ES-I3 (cell line): ENCODE measurements at regions not wholly inside any gene's neighbourhood (a gene's known extent, or its start where the extent isn't known, plus 50 kb on each side); places are given as distances from the start of the nearest gene placed in this dataset.

ENCODE experiments used
- H3K36me3 ChIP-seq: 2 replicates; pipeline ENCODE4 v1.6.1; 2013; ENCODE audit warnings: mild to moderate bottlenecking, low read length, control low read depth, moderate library complexity; ENCODE audit not compliant: insufficient read depth
- H3K4me1 ChIP-seq: 2 replicates; pipeline ENCODE4 v1.6.1; 2013; ENCODE audit warnings: mild to moderate bottlenecking, control low read depth, low read length; ENCODE audit not compliant: insufficient read depth
- H3K9ac ChIP-seq: 2 replicates; pipeline ENCODE4 v1.6.1; 2013; ENCODE audit warnings: low read depth, mild to moderate bottlenecking, low read length, moderate library complexity
- H3K9me3 ChIP-seq: 2 replicates; pipeline ENCODE4 v1.6.1; 2013; ENCODE audit warnings: mild to moderate bottlenecking, low read length, moderate library complexity; ENCODE audit not compliant: control insufficient read depth, insufficient read depth

GRCh38 chr5:175765858-175766257 is 105.5 kb upstream of the CPLX2 start:
- H3K4me1 ChIP-seq: no peaks in the 10 kb centered on the region
- no peaks in the 10 kb centered on the region for H3K36me3 ChIP-seq
- H3K9ac ChIP-seq: no peak overlapping the region
- peaks cover 5% of the 10 kb centered on the region; the same call in 1 of the 2 replicates for H3K9me3 ChIP-seq

GRCh38 chr5:175766963-175767362 is 104.4 kb upstream of the CPLX2 start:
- H3K36me3 ChIP-seq: no peaks in the 10 kb centered on the region
- no peaks in the 10 kb centered on the region for H3K4me1 ChIP-seq
- H3K9ac ChIP-seq: no peak overlapping the region
- peaks cover 4% of the 10 kb centered on the region; the same call in 1 of the 2 replicates for H3K9me3 ChIP-seq

DNA sequence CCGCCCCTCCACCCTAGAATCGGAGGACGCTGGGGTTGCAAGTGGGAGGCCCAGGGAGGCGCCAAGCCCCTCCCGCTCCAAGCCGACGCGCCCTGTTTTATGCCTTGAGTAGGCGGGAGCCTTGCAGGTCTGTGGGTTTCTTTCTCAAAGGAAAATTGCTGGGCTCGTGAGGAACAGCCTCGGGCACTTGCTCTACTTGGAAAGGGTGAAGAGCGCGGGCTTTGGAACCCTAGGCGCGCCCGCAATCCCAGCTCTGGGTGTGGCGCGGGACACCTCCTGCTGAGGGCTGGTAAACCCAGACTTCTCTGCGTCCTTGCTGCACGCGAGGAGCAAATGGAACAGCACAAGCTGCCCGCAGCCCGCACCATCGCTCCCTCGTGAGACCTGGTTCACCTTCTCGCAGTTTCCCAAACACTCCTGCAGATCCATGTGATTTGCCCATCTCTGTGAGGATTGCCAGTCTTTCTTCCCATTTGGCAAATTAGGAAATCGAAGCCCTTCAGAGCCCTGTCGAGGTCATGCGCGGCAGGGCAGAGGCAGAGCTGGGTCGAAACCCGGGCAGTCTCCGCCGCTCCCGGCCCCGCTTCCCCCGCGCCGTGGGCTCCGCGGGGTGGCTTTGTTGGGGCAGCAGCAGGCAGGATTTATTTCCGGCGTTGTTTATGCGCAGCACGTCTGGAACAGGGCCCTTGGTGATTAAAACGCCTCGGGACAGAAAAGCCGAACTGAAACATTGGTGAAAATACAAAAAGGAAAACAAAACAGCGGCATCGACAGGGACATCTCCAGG is 98.4 kb upstream of the CPLX2 start:
- Histone ChIP-seq H3K36me3 (no peaks in the 10 kb centered on the region), H3K9ac (peak overlapping the region; percentile 48; the same call in 1 of the 2 replicates)

DNA sequence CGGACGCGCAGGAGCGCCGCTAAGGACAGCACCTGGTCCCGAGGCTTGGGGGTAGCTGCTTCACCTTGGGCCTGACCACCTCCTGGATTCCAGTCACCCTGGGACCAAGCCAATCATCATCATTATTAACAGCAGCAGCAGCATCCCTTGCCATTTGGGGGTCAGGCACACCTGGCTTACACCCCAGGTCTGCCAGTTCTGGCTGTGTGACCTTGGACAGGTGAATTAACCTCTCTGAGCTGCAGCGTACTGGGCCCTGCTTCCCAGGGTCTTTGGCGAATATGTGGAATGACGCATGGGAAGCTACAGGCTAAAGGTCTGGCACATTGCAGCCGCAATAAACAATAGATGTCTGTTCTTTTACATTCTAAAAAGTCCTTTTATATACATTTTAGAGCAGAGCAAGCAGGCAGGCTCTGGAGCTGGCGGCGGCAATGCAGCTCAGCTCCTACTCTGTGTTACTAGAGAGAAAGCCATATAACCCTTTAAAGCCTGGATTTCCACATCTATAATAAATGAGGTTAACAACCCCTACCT is 97.8 kb upstream of the CPLX2 start:
- H3K4me1 ChIP-seq: peaks cover 5% of the 10 kb centered on the region; the same call in 1 of the 2 replicates
- peak overlapping the region; percentile 48; the same call in 1 of the 2 replicates for H3K9ac ChIP-seq
- H3K36me3 ChIP-seq: no peaks in the 10 kb centered on the region
- no peaks in the 10 kb centered on the region for H3K9me3 ChIP-seq

More for the DNA sequence above, 98.4 kb upstream of the CPLX2 start:
- H3K9me3 ChIP-seq: no peaks in the 10 kb centered on the region
- peaks cover 5% of the 10 kb centered on the region; the same call in 1 of the 2 replicates for H3K4me1 ChIP-seq

DNA sequence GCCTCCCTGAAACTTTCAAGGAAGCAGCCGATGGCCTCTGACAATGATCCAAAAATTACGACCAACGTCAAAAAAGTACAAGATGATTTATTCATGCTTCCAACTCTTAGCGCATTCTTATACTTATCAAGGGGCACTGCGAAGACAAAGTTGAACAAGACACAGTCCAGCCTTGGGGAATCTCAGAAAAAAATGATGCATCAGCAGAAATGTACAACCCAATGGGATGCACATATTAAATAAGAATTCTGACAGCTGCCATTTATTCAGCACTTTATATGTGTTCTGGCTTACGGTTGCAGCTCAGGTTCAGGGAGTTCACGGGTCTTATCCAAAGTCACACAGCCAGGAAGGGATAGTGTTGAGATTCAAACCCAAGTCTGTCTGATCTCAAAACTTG is 96.0 kb upstream of the CPLX2 start:
- no peaks in the 10 kb centered on the region for H3K36me3 ChIP-seq
- H3K9ac ChIP-seq: no peak overlapping the region
- H3K4me1 ChIP-seq: peaks cover 5% of the 10 kb centered on the region; the same call in 1 of the 2 replicates
- H3K9me3 ChIP-seq: no peaks in the 10 kb centered on the region

DNA sequence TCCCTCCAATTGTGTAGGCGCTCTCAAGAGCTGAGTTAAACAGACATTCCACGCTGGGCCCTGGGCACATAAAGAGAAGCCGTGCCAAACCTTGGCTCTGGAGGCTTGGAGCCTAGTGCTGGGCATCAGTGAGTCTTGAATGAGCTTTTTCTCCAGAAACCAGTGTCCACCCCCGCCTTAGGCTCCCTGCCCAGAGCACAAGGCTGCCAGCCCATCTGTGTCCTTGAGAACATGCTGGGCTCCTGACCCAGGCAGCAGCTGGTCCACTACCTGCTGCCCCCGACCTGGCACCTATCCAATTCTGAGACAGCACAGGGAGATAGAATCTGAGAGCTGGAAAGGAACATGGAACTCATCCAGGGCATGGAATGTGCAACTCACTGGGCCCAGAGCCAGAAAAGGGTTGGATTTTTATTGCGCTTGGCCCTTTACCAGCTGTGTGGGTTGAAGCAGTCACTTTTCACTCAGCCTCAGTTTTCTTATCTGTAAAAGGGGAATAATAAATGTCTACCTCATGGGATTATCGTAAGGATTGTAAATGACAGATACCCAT is 92.4 kb upstream of the CPLX2 start:
- Histone ChIP-seq H3K9me3 (no peaks in the 10 kb centered on the region), H3K36me3 (no peaks in the 10 kb centered on the region), H3K4me1 (no peaks in the 10 kb centered on the region), H3K9ac (no peak overlapping the region)

- no peaks in the 10 kb centered on the region for H3K4me1 ChIP-seq
- H3K9ac ChIP-seq: no peak overlapping the region
- H3K36me3 ChIP-seq: no peaks in the 10 kb centered on the region
- H3K9me3 ChIP-seq: no peaks in the 10 kb centered on the region
Measured at GRCh38 chr5:175783739-175784138, 87.6 kb upstream of the CPLX2 start.

GRCh38 chr5:175784230-175784629 is 87.1 kb upstream of the CPLX2 start:
- H3K9ac ChIP-seq: no peak overlapping the region
- H3K36me3 ChIP-seq: no peaks in the 10 kb centered on the region

DNA sequence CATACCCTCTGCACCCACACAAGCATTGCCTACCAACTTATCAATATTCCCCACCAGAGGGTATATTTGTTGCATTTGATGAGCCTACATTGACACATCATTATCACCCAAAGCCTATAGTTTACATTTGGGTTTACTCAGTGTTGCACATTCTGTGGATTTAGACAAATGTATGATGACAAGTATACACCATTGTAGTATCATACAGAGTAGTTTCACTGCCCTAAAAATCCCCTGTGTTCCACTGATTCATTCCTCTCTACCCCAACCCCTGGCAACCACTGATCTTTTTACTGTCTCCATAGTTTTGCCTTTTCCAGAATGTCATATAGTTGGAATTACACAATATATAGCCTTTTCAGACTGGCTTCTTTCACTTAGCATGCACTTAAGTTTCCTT is 85.7 kb upstream of the CPLX2 start:
- H3K9ac ChIP-seq: no peak overlapping the region

More at GRCh38 chr5:175784230-175784629, 87.1 kb upstream of the CPLX2 start:
- no peaks in the 10 kb centered on the region for H3K4me1 ChIP-seq
- H3K9me3 ChIP-seq: no peaks in the 10 kb centered on the region

DNA sequence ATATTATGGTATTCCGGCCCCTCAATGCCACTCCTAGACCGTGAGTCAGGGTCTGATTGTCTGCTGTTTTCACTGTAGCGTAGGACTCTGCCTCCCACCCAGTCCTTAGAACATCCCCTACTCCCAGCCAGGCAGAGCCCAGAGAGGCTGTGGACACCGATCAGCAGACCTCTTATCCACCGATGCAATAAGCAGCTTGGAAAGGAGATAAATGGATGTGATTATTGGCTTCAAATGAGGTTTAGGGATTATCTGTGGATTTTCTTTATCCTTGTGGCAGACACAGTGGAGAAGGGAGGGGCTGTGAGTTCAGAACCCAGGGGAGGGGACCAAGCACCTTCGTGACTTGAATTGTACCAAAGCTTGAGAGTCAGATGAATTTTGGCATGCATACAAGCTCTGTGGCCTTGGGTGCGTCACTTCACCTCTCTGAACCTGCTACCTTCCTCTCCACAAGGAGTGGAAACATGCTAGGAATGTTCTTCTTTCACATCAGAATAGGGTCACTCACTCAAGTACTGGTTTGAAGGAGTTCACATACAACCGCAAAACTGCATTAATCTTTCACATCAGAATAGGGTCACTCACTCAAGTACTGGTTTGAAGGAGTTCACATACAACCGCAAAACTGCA is 83.1 kb upstream of the CPLX2 start:
- Histone ChIP-seq H3K9ac (no peak overlapping the region), H3K36me3 (no peaks in the 10 kb centered on the region), H3K9me3 (no peaks in the 10 kb centered on the region), H3K4me1 (no peaks in the 10 kb centered on the region)

More for the DNA sequence above, 85.7 kb upstream of the CPLX2 start:
- no peaks in the 10 kb centered on the region for H3K36me3 ChIP-seq
- H3K4me1 ChIP-seq: no peaks in the 10 kb centered on the region
- no peaks in the 10 kb centered on the region for H3K9me3 ChIP-seq

- no peaks in the 10 kb centered on the region for H3K9me3 ChIP-seq
- H3K9ac ChIP-seq: no peak overlapping the region
- no peaks in the 10 kb centered on the region for H3K36me3 ChIP-seq
- no peaks in the 10 kb centered on the region for H3K4me1 ChIP-seq
Measured at GRCh38 chr5:175789670-175790069, 81.7 kb upstream of the CPLX2 start.

DNA sequence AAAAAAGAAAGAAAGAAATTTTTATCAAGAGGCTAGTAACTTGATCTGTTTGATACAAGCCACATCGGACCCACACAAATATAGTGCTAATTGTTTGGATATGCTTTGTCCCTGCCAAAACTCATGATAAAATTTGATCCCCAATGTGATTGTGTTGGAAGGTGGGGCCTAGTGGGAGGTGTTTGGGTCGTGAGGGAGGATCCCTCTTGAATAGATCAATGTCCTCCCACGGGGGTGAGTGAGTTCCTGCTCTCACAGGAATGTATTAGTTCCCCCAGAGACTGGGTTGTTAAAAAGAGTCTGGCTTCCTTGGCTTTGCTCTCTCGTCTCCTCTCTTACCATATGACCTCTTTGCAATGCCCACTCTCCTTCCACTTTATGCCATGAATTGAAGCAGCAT is 80.6 kb upstream of the CPLX2 start:
- Histone ChIP-seq H3K36me3 (no peaks in the 10 kb centered on the region), H3K9me3 (no peaks in the 10 kb centered on the region), H3K9ac (no peak overlapping the region), H3K4me1 (no peaks in the 10 kb centered on the region)

DNA sequence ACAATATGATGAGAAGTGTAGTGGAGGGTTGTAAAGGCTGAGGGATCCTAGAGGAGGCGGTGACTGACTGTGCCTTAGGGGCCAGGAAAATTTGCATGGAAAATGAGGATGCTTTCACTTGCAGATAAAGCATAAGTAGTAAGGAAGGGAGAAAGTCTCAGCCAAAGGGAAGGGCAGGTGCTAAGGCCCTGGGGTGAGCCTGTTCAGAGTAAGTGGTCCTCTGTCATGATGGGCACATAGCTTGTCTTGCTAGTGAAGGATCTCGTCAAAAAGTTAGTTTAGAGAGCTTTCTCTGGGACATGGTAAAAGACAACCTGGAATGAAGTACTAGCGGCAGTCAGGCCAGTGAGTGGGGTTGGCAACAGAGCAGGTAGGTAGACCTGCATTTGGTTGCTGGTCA is 75.4 kb upstream of the CPLX2 start:
- no peak overlapping the region; the same call in 1 of the 2 replicates for H3K9ac ChIP-seq
- H3K4me1 ChIP-seq: peaks cover 6% of the 10 kb centered on the region; the same call in 1 of the 2 replicates
- H3K36me3 ChIP-seq: no peaks in the 10 kb centered on the region
- H3K9me3 ChIP-seq: no peaks in the 10 kb centered on the region
